CD14-positive monocyte (primary cell): ENCODE measurements at regions not wholly inside any gene's neighbourhood (a gene's known extent, or its start where the extent isn't known, plus 50 kb on each side); places are given as distances from the start of the nearest gene placed in this dataset.

Experiments
- DNase-seq, 3 donors: peaks; one replicate each; pipeline ENCODE4 v3.0.0-alpha.2; 2011 to 2022
- H2AFZ ChIP-seq: 2 replicates; pipeline ENCODE4 v1.6.0; 2012; ENCODE audit warnings: mild to moderate bottlenecking, low read depth, low read length, inconsistent platforms; ENCODE audit not compliant: insufficient read depth, poor library complexity, severe bottlenecking
- H3K27ac ChIP-seq, 2 donors: 1 replicate in 1 of 2; 2 replicates in 1 of 2; pipeline ENCODE4 v1.5.1; 2012 to 2013; ENCODE audit warnings: low read length in 2 of 2, control low read depth in 1 of 2, inconsistent platforms in 1 of 2, low read depth in 1 of 2, mild to moderate bottlenecking in 1 of 2
- H3K27me3 ChIP-seq, 2 donors: one replicate each; pipeline versions ENCODE4 v1.6.0 to v1.6.1; 2011 to 2013; ENCODE audit warnings: low read length in 2 of 2; ENCODE audit not compliant: control insufficient read depth in 2 of 2, insufficient read depth in 2 of 2
- H3K36me3 ChIP-seq, 2 donors: replicated peaks in 1 of 2; 1 replicate in 1 of 2; 2 replicates in 1 of 2; pipeline versions ENCODE4 v1.5.1 to v1.6.1; 2012 to 2013; ENCODE audit warnings: low read length in 2 of 2, control low read depth in 1 of 2, inconsistent platforms in 1 of 2, mild to moderate bottlenecking in 1 of 2; ENCODE audit not compliant: insufficient read depth in 2 of 2, control insufficient read depth in 1 of 2
- H3K4me1 ChIP-seq, 2 donors: 1 replicate in 1 of 2; 2 replicates in 1 of 2; pipeline versions ENCODE4 v1.5.1 to v1.6.1; 2012 to 2013; ENCODE audit warnings: low read length in 2 of 2, control low read depth in 1 of 2, inconsistent platforms in 1 of 2, mild to moderate bottlenecking in 1 of 2, moderate library complexity in 1 of 2; ENCODE audit not compliant: insufficient read depth in 2 of 2, control insufficient read depth in 1 of 2
- H3K4me2 ChIP-seq: replicated peaks from 2 replicates; pipeline ENCODE3; 2012; ENCODE audit warnings: low read length, moderate library complexity, mild to moderate bottlenecking; ENCODE audit not compliant: poor library complexity, severe bottlenecking; ENCODE audit errors: extremely low read depth
- H3K4me3 ChIP-seq, 3 experiments: fragments of 200-600 bp in 1 of 3; sonication (generic) in 1 of 3; replicated peaks in 1 of 3; 1 replicate in 2 of 3; 2 replicates in 1 of 3; pipeline ENCODE4 v1.5.1; 2011 to 2013; ENCODE audit warnings: low read length in 3 of 3, mild to moderate bottlenecking in 3 of 3, control low read depth in 2 of 3, low read depth in 2 of 3, inconsistent platforms in 1 of 3, moderate library complexity in 1 of 3
- H3K79me2 ChIP-seq: 2 replicates; pipeline ENCODE4 v1.6.0; 2012; ENCODE audit warnings: mild to moderate bottlenecking, control low read depth, inconsistent platforms, low read length, moderate library complexity; ENCODE audit not compliant: insufficient read depth
- H3K9ac ChIP-seq: 2 replicates; pipeline ENCODE4 v1.6.0; 2017; ENCODE audit warnings: low read length, mild to moderate bottlenecking; ENCODE audit not compliant: insufficient read depth, poor library complexity, severe bottlenecking
- H3K9me3 ChIP-seq, 2 donors: replicated peaks in 1 of 2; 1 replicate in 1 of 2; 2 replicates in 1 of 2; pipeline versions ENCODE4 v1.5.1 to v1.6.1; 2012 to 2013; ENCODE audit warnings: low read length in 2 of 2, control low read depth in 1 of 2; ENCODE audit not compliant: control insufficient read depth in 1 of 2, insufficient read depth in 1 of 2
- H4K20me1 ChIP-seq: 2 replicates; pipeline ENCODE4 v1.6.0; 2012; ENCODE audit warnings: mild to moderate bottlenecking, low read length, control low read depth, moderate library complexity; ENCODE audit not compliant: insufficient read depth
- H3K27ac Mint-ChIP-seq, 7 donors: one replicate each; pipeline ENCODE4 v1.8.0; 2020; ENCODE audit warnings: mild to moderate bottlenecking in 7 of 7, mixed read lengths in 7 of 7, moderate library complexity in 6 of 7, inconsistent platforms in 2 of 7
- H3K27me3 Mint-ChIP-seq, 3 donors: one replicate each; pipeline ENCODE4 v1.8.0; 2021 to 2022; ENCODE audit warnings: low read depth in 3 of 3, mild to moderate bottlenecking in 3 of 3, mixed read lengths in 3 of 3, moderate library complexity in 3 of 3, inconsistent platforms in 1 of 3
- H3K36me3 Mint-ChIP-seq, 2 donors: one replicate each; pipeline ENCODE4 v1.8.0; 2020; ENCODE audit warnings: mixed read lengths in 2 of 2, inconsistent platforms in 1 of 2, mild to moderate bottlenecking in 1 of 2
- H3K4me1 Mint-ChIP-seq: one replicate; pipeline ENCODE4 v1.8.0; 2020; ENCODE audit warnings: mild to moderate bottlenecking, mixed read lengths
- H3K4me3 Mint-ChIP-seq, 2 donors: one replicate each; pipeline ENCODE4 v1.8.0; 2020; ENCODE audit warnings: mild to moderate bottlenecking in 2 of 2, mixed read lengths in 2 of 2, moderate library complexity in 1 of 2
- H3K9me3 Mint-ChIP-seq, 7 donors: one replicate each; pipeline ENCODE4 v1.8.0; 2020 to 2022; ENCODE audit warnings: mixed read lengths in 7 of 7, mild to moderate bottlenecking in 6 of 7, moderate library complexity in 6 of 7, inconsistent platforms in 2 of 7
- CTCF ChIP-seq: fragments of 200-600 bp; IDR thresholded peaks from one replicate; pipeline ENCODE4 v1.8.0; 2022; ENCODE audit warnings: antibody characterized with exemption, mild to moderate bottlenecking
- WGBS: methylation state at CpG from one replicate; pipeline ENCODE4 v1.1.5; 2013; ENCODE audit warnings: missing lambda C conversion rate; ENCODE audit not compliant: insufficient coverage; 5-methylcytosine and 5-hydroxymethylcytosine counted together
- intact Hi-C, 2 donors: fragments of 100-400 bp; cut with micrococcal nuclease; formaldehyde crosslinking; loops; one replicate each; pipeline versions ENCODE4 v1.15.0 to v1.15.1; 2023

- Histone ChIP-seq H3K27ac (no peak overlapping the region), H4K20me1 (no peaks in the 10 kb centered on the region), H3K4me3 (no peak overlapping the region), H3K4me1 (no peaks in the 10 kb centered on the region), H3K79me2 (no peaks in the 10 kb centered on the region), H3K36me3 (no peaks in the 10 kb centered on the region), H3K9me3 (peaks cover 0 to 1% of the 10 kb centered on the region in 2 donors), H2AFZ (no peak overlapping the region), H3K4me2 (no peak overlapping the region), H3K9ac (no peak overlapping the region), H3K27me3 (no peaks in the 10 kb centered on the region)
- peaks cover 0 to 3% (median 0%) of the 10 kb centered on the region in 3 donors for H3K27me3 Mint-ChIP-seq
- no peak overlapping the region for H3K27ac Mint-ChIP-seq
- no peak for TF ChIP-seq CTCF
- H3K36me3 Mint-ChIP-seq: no peaks in the 10 kb centered on the region
- H3K4me3 Mint-ChIP-seq: no peak overlapping the region
- DNase-seq: no peak
- no peaks in the 10 kb centered on the region for H3K9me3 Mint-ChIP-seq
- intact Hi-C loops: no loop called here
- 80% methylated on average over 1 of the region's 1 CpG for WGBS
- no peaks in the 10 kb centered on the region for H3K4me1 Mint-ChIP-seq
Measured at GRCh38 chr2:58503918-58504317, 262.8 kb upstream of the FANCL start.

GRCh38 chr2:58502931-58503330, 261.8 kb upstream of the FANCL start:
- Histone ChIP-seq H3K9me3 (no peaks in the 10 kb centered on the region), H3K79me2 (no peaks in the 10 kb centered on the region), H3K4me1 (no peaks in the 10 kb centered on the region), H4K20me1 (no peaks in the 10 kb centered on the region), H3K36me3 (no peaks in the 10 kb centered on the region), H2AFZ (no peak overlapping the region), H3K27me3 (no peaks in the 10 kb centered on the region), H3K4me2 (no peak overlapping the region), H3K4me3 (no peak overlapping the region), H3K27ac (no peak overlapping the region), H3K9ac (no peak overlapping the region)
- Mint-ChIP-seq H3K4me3 (no peak overlapping the region), H3K27me3 (peaks cover 0 to 3% (median 0%) of the 10 kb centered on the region in 3 donors), H3K27ac (no peak overlapping the region), H3K36me3 (no peaks in the 10 kb centered on the region), H3K4me1 (no peaks in the 10 kb centered on the region), H3K9me3 (no peaks in the 10 kb centered on the region)
- no CpG with 5 or more reads among the region's 3 CpGs for WGBS
- no peak for TF ChIP-seq CTCF
- intact Hi-C loops: no loop called here
- no peak for DNase-seq
